Dedifferentiated amniotic fluid mesenchymal stem cell (primary cell): ENCODE measurements at regions not wholly inside any gene's neighbourhood (a gene's known extent, or its start where the extent isn't known, plus 50 kb on each side); places are given as distances from the start of the nearest gene placed in this dataset.
"Not testable (repeated sequence)": the region's sequence is repeated elsewhere in the genome, so short reads cannot be mapped to it uniquely, and the experiment has no call there.

Experiments
- DNase-seq: peaks from one replicate; pipeline ENCODE4 v3.0.0-alpha.2; 2016; ENCODE audit errors: extremely low spot score

DNA sequence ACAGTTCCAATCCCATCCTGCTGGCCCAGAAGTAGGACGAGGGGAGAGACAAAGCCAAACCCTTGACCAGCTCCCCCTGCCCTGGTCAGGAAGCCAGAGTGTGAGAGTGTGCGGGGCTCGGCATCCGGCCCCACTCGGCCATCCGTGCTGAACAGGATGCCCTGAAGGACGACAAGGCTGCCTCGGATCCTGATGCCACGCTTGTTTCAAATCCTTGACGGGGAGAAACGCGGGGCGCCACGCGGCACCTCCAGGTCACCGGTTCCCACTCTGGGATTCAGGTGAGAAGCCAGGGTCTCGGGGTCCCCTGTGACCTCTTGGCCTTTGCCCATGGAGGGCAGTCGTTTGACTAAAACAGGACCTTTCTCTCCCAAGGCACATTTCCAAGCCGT lies 167.8 kb downstream of the BRD1 start:
- DNase-seq, result no peak

DNA sequence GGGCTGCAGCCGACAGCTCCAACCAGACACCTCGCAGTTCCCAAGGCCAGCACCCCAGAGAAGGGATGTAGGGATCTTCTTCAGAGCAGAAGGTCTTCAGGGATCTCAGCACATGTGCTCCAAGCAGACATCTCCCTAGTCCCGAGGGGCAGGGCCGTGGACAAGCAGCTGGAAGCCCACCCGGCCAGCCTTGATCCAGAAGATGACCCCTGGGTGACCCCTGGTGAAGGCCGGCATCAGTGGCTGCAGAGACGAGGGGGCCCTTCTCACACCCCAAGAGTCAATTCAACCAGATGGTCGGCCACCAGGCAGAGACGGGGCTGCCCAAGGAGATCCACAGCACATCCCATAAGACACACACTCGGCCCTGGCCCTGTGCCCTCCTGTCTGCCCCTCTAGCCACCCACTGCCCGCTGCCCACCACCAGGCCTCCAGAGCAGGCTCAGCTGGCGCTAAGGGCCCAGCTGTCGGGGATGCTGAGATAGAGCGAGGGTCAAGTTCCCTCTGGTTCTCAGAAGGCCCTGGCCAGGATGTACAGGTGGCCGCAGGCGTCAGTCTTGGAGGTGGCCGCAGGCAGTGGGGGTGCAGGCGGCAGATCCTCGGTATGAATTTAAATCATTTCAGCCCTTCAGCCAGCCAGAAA lies 168.3 kb downstream of the BRD1 start:
- no peak for DNase-seq

DNA sequence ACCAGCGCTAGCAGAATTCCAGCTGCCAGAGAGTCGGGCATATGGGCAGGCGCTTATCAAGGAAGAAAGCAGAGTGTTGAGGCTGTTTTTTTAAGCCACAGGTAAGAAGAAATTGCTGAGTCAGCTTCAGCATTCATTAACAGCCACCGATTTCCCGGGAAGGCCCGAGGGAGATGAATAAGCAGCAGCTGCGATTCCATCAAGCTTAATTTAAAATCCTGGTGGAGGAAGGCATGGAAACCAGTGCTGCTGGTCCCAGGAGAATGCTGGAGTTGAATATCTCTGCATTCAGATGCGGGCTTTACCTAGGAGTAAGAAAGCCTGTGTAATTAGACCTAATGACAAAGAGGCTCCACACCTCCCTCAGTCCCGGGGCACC lies 168.8 kb downstream of the BRD1 start:
- no peak for DNase-seq

DNA sequence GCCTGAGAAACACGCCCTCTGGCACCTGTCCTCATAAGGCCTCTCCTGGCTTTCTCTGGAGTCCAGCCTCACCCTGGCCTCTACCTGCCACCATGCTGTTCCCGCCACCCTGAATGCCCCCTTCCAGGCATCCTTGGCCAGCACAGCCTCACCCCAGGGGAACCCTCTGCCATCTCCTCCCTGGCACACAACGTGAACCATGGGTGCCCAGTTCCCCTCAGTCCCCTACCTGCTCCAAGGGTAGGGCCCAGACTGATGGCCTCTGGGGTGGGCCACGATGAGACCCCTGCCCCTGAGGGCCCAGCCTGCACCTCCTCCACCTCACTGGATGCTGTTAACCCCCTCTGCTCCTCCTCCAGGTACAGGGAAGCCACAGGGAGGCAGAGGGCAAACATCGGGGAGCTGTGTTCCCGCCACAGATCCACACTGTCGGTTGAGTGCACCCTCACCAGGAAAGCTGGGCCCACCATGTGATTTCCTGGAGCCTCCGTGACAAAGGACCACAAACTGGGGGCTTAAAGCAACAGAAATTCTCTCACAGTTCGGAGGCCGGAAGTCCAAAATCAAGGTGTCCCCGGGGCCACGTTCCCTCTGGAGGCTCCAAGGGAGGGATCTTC lies 169.6 kb downstream of the BRD1 start:
- DNase-seq, result no peak

DNA sequence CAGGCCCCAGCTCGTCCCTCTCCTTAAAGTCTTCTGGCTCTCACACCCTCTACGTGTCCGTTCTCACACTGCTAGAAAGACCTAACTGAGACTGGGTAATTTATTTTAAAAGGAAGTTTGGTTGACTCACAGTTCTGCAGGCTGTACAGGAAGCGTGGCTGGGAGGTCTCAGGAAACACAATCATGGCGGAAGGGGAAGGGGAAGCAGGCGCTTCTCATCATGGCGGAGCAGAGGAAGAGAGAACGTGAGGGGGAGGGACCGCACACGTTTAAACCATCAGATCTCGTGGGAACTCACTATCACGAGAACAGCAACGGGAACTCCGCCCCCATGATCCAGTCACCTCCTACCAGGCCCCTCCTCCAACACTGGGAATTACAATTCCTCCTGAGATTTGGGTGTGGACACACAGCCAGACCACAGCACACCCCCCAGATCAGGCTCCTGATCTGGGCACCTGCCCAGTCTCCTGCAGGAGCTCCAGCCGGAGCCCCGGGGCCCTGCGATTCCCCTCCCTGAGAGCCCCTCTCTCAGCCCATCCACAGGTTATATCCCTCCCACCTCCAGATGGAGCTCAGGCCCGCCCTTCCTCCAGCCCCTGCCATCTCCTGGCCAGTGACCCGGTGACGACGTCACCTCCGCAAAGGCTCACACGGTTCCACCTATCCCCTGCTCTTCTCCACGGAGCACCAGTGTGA lies 170.2 kb downstream of the BRD1 start:
- no peak for DNase-seq

DNA sequence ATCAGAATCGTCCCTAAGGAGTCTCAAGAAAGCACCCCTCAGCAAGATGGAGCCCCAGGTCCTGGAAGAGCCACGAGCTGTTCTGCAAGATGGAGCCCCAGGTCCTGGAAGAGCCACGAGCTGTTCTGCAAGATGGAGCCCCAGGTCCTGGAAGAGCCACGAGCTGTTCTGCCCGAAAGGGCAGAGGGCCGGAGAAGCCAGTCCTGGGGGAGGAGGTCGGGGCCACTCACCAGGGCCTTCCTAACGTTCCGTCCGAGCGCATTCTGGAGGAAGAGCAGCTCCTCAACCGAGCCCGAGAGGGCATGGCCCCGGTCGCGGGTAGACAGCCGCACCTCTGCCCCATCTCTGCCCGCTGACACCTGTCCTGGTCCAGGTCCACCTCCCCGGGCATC lies 170.8 kb downstream of the BRD1 start:
- DNase-seq, result not testable (repeated sequence)

DNA sequence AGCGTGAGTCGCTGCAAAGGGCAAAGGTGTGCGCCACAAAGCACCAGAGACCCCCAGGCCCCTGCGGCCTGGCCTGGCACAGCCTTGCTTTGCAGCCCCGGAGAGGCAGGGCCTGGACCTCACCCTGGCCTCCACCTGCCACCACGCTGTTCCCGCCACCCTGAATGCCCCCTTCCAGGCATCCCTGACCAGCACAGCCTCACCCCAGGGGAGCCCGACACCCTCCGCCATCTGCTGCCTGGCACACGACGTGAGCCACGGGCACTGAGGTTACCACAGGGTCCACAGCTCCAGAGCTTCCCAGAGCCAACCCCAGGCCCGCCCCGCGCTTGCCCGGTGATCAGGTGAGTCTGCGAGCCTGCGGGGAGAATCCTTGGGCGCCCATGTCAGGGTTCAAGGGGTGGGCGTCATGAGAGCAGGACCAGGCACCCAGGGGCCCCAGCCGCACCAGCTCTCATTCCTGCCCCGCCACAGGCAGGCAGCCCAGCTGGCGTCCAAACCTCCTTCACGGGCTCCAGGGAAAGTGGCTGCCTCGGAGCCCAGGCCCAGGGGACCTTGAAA lies 171.3 kb downstream of the BRD1 start:
- DNase-seq, result no peak

DNA sequence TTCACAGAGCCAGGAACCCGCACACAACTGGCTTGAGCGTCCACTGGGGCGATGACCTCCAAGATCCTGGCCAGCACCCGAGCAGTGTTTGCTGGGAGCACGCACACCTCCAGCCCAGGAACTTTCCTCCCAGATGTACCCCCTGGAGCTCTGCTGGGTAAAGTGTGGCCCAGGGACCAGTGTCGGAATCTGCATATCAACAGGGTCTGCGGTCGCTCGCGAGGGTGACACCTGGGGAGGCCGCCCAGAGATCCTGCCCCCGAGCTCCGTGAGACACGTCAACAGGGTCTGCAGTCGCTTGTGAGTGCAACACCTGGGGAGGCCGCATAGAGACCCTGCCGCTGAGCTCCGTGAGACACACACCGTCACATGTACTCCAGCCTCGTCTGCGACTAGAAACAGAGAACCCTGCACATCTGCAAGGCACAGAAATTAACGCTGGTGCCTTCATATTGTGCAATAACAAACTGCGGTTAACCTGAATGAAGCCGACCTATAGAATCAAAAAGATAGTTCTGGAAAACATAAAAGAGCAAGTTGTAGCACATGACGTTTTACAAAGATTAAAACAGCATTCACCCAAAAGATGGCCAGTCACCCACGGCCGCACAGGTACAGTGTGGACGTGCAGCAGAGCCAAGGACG lies 172.4 kb downstream of the BRD1 start:
- DNase-seq, result no peak

DNA sequence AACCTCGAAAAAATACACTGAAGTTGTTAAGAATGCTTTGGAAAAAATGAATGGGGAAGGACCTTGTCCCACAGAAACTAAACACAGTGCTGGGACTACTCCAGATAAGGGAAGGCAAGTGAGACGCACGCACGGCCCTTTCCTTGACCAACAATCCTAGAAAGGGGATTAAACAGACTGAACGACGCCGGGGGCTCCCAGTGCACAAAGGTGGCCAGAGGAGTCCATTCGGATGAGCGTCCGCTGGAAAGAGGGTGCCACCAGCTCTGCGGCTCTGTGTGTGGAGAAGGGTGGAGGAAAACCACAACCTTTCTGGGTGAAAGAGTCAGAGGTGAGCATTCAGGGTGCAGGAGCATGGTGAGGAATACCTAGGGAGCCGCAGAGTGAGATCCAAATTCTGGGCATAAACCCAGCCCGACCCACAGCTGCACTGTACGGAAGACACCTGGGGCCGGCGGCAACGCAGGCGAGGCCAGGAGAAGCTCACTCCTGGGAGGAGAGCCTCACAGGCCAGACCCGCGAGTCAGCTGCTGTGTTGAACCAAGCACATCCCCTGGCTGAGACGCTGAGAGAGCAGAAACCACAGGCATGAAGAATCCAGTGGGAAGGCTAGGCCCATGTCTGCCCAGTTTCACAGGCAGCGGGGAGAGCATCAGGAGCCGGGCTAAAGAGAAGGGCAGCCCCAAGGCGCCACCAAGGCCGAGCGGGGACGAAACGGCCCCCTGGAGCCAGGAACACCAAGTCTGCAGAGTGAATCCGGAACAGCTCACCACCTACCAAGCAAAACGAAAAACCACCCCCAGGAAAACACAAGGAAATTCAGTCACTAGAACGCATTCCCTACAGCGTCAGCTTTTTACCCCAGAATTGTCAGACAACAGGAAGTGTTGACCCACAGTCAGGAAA lies 177.1 kb downstream of the BRD1 start:
- no peak for DNase-seq

DNA sequence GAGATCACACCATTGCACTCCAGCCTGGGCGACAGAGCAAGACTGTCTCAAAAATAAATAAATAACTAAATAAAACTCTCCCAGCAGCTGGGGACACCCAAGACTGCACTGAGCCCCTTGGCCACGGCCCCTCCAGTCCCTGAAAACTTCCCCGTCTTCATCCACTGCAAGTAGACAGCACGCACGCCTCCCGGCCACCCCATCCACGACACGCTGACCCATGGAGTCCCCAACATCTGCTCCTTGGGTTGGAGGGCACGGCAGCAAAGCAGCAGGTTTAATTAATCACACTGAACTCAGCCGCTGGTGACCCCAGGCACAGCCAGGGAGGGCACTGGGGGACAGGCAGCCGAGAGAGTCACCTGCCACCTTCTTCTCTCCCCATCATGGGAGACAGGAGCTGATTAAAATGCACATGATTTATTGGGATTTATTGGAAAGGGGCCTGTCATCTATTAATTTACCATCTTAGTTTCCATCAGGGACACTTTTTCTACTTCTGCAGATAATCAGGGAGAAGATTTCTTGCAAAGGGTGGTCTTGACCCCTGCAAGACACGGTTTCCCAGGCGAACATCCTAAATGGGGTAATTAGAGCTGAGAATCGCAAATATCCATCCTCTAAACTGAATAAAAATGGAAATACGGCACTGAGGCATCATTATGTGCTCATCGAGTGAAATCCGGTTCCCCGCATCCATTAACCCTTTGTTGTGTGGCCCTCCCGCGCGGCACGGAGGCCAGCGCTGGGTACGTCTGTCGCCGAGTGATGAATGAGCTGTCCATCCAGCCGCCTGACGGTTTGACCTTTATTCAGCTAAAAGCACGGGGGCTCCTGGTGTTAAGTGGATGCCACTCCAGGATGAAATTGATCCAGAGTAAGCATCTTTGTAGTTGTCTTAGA lies 178.3 kb downstream of the BRD1 start:
- no peak for DNase-seq

DNA sequence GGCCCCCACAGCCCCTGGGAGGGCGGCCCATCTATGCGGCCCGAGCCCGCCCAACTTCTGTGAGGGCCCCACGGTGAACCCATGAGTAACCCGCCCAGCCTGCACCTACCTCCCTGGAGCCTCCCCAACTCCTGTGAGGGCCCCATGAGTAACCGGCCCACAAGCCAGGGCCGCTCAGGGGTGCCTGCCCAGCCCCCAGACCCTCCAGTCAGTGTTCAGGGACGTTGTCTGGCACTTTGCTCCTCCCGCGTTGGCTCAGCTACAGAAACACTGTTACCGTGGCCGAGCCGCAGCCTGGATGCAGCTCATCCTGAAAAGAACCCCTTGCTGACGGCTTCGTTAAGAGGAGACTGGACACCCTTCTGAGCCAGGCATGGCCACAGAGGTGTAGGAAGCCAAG lies 179.6 kb downstream of the BRD1 start:
- DNase-seq, result no peak

DNA sequence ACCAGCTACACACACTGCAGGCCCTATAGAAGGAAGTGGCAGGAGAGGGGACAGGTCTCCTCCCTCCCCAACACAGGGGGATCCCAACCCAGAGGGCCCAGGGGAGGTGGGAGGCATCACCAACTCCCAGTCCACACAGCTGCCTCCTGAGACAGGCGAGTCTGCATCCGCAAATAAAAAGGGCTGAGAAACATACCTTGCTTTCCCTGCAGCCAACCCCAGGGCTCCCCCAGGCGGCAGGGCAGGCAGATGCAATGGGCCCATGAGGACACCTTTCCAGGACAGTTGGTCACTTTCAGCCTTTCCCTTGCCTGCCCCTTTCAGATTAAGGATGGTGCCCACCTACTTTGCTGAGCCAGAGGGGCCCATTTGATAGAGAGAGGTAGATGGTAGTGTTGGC lies 180.0 kb downstream of the BRD1 start:
- no peak for DNase-seq

DNA sequence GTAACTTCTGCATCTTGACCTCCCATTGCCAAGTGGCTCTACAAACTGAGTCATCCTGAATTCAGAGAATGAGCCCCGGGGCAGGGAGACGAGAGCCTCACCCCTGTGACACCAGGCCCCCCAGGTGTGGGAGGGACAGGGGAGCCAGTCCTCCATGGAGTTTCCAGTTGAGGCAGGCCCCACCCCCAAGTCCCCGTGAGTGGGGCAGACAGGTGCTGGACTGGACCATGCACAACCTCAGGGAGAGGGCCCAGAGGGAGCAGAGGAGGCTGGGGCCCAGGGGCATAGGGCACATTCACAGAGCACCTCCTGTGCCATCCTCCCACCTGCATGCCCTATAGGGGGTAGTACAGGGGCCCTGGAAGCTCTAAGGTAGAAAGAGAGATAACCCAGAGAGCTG lies 180.8 kb downstream of the BRD1 start:
- DNase-seq, result no peak

DNA sequence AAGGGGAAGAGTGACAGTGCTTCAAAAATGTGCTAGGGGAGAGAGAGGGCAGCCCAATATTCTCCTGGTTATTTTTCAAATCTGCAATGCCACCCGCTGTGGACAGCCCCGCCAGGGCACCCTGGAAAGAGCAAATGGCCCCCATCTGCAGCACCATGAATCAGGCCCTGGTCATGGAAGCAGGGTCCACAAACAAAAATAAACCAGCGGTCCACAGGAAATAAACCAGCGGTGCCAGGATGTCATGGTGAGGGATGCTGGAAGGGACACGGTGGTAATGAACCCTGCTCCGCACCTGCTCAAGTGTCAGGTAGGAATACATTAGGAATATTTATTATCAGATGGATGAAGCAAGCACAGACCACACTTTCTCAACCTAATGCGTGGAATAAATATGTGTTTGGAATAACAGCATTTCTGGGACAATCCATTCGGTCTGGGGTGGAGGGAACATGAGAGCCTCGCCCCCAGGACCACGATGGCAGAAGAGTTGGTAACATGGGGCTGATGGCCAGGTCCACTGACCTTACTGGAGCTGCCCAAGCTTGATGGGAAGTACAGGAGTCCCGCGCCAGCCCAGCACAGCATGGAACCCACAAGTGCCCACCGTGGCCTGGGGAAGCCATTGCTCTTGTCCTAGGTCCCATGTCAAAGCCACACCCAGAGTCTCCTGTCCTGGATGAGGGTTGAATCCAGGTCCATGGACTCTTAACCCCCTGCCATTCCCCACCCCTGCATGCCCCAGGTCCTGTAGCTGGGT lies 181.7 kb downstream of the BRD1 start:
- DNase-seq, result no peak

DNA sequence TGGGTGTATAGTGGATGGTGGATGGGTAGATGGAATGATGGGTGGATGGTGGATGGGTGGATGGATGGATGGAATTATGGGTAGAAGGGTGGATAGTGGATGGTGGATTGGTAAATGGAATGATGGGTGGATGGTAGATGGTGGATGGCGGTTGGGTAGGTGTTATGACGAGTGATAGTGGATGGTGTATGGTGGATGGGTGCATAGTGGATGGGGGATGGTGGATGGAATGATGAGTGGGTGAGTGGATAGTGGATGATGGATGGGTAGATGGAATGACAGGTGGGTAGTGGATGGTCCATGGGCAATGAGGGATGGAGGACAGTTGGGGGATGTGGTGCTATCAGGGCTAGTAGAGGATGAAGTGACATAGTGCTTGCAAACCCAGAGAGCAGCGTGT lies 182.4 kb downstream of the BRD1 start:
- no peak for DNase-seq

DNA sequence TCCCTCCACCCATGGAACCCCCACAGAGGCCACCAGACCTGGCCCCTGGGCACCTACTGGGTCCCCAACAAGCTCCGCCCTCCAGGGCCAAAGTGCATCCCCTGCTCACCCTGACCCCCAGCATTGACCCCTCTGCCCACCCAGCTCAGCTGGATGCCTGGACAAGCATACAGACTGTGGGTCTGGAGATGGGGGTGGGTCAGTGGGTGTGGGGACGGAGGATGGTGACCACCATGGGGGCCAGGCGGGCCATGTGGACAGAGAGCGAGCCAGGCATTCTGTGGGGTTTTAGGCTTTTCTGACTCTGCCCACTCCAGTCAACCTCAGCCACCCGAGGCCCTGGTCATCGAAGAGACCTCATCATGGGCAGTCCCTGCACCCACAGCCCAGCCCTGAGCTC lies 183.7 kb downstream of the BRD1 start:
- DNase-seq, result no peak

DNA sequence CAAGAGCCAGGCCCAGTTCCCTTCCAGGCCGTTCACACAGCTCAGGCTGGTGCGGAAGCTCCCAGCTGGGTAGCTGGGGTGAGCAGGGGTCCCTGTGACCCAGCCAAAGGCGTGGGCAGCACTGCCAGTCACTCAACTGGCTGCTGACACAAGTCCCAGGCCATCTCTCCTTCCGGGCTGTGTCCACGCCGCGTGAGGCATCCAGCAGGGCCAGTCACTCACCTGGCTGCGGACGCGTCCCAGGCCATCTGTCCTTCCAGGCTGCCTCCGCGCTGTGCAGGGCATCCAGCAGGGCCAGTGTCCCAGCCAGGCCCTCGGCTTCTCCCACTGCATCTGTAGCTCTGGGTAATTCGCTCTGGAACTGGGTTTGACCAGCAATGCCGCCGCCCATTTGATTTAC lies 184.2 kb downstream of the BRD1 start:
- DNase-seq, result no peak

DNA sequence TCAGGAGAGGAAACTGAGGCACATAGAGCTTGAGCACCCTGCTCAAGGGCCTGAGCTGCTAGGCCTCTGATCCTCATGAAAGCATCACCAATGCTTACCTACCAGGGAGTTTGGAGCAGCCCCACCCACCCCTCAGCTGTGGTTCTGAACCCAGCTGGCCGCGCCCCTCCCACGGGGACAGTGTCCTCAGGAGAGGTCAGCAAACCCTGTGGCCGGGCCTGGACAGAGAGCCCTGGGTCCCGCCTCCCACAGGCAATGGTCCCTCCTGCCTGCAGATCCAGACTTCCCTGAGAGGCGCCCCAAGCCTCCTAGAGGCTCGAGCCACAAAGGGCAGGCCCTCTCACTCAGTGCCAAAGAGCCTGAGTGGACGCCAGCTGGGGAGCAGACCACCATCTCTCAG lies 184.9 kb downstream of the BRD1 start:
- no peak for DNase-seq

DNA sequence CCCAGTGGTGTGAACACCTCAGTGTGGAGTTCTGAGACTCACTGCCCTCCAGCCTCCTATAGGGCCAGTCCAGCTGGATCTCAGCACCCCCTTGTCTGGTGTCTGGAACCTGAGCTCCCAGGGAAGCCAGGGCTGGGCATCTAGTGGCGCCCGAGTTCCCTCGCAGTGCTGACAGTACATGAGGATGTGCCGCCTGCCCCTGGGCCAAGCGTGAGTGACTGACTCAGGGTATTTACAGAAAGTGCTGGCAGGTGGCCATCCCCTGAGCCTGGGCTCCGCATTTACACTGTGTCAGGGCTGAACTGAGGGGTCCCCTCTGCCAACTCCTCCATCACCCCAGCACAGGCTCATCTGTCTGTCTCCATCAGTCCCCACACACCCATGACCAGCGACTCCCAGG lies 185.3 kb downstream of the BRD1 start:
- DNase-seq, result no peak

DNA sequence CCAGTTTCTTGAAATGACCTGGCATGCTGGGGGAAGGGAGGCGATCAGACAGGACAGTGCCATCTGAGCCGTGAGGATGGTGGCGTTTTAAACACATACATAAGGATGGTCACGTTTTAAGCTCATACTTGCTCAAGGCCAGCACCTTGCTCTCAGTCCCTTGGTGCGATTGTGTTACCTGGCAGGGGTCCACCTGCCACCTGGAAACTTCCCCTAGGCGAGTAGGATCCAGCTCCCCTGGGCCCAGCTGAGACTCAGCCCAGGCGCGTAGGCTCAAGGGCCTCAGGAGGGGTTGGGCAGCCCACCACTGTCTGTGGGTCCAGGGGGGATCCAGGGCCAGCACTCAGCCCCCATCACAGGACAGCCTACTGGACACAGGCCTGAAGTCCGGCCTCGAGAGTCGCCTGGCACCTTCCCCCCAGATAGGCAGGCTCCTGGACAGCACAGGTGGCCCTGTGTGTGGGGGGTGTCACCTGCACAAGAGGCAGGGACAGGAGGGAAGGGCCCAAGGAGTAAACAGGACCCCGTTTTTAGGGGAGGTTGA lies 185.8 kb downstream of the BRD1 start:
- DNase-seq, result no peak
